HG02884 (cell line): ENCODE measurements at regions not wholly inside any gene's neighbourhood (a gene's known extent, or its start where the extent isn't known, plus 50 kb on each side); places are given as distances from the start of the nearest gene placed in this dataset.

Experiments
- ATAC-seq: cut with Tn5 transposase; IDR thresholded peaks from one replicate; pipeline ENCODE4 v1.9.1; 2021; ENCODE audit warnings: mild to moderate bottlenecking, moderate library complexity; ENCODE audit not compliant: unreplicated experiment

- ATAC-seq = no peak
Observed at GRCh38 chr13:111632906-111633305, 312.5 kb downstream of the TEX29 start.

- ATAC-seq = no peak
Observed at GRCh38 chr13:111633401-111633800, 313.0 kb downstream of the TEX29 start.

GRCh38 chr13:111634410-111634809, 314.0 kb downstream of the TEX29 start:
- ATAC-seq = no peak

- no peak for ATAC-seq
Observed at GRCh38 chr13:111636271-111636670, 315.8 kb downstream of the TEX29 start.

GRCh38 chr13:111636804-111637203, 316.4 kb downstream of the TEX29 start:
- ATAC-seq = no peak

- no peak for ATAC-seq
Observed at GRCh38 chr13:111637365-111637764, 316.9 kb downstream of the TEX29 start.

GRCh38 chr13:111638233-111638632, 317.8 kb downstream of the TEX29 start:
- no peak for ATAC-seq

- ATAC-seq = no peak
Observed at GRCh38 chr13:111639196-111639705, 318.8 kb downstream of the TEX29 start.

GRCh38 chr13:111640006-111640405, 319.6 kb downstream of the TEX29 start:
- no peak for ATAC-seq

GRCh38 chr13:111640476-111640875, 320.0 kb downstream of the TEX29 start:
- ATAC-seq = no peak

GRCh38 chr13:111642156-111642767, 321.8 kb downstream of the TEX29 start:
- ATAC-seq = no peak

- no peak for ATAC-seq
Observed at GRCh38 chr13:111644750-111645149, 324.3 kb downstream of the TEX29 start.

GRCh38 chr13:111645198-111645597, 324.8 kb downstream of the TEX29 start:
- no peak for ATAC-seq

GRCh38 chr13:111645598-111646455, 325.4 kb downstream of the TEX29 start:
- no peak for ATAC-seq

GRCh38 chr13:111646456-111646855, 326.0 kb downstream of the TEX29 start:
- ATAC-seq = no peak

- ATAC-seq = no peak
Observed at GRCh38 chr13:111648885-111649284, 328.4 kb downstream of the TEX29 start.

- ATAC-seq = no peak
Observed at GRCh38 chr13:111650626-111651025, 330.2 kb downstream of the TEX29 start.

- no peak for ATAC-seq
Observed at GRCh38 chr13:111652676-111653075, 332.2 kb downstream of the TEX29 start.

GRCh38 chr13:111654531-111654930, 334.1 kb downstream of the TEX29 start:
- ATAC-seq = no peak

- no peak for ATAC-seq
Observed at GRCh38 chr13:111656439-111656838, 336.0 kb downstream of the TEX29 start.

- ATAC-seq = no peak
Observed at GRCh38 chr13:111657013-111657412, 336.6 kb downstream of the TEX29 start.
